ENCODE measurements at regions not wholly inside any gene's neighbourhood (a gene's known extent, or its start where the extent isn't known, plus 50 kb on each side); places are given as distances from the start of the nearest gene placed in this dataset.
A peak's percentile ranks its signal among the peaks of the same experiment; 100 is the strongest.

GRCh38 chr11:11076879-11077278 lies 219.0 kb upstream of the ZBED5 start:
- no peak for DNase-seq

- no peak for DNase-seq
Measured at GRCh38 chr11:11076276-11076675, 218.4 kb upstream of the ZBED5 start.

- DNase-seq, result no peak
Measured at GRCh38 chr11:11075515-11076171, 217.8 kb upstream of the ZBED5 start.

- no peak for DNase-seq
Measured at GRCh38 chr11:11074686-11075335, 217.0 kb upstream of the ZBED5 start.

GRCh38 chr11:11073996-11074395 lies 216.1 kb upstream of the ZBED5 start:
- DNase-seq, result no peak

- DNase-seq, result no peak
Measured at GRCh38 chr11:11072067-11072466, 214.2 kb upstream of the ZBED5 start.

- no peak for DNase-seq
Measured at GRCh38 chr11:11071486-11071885, 213.6 kb upstream of the ZBED5 start.

- no peak for DNase-seq
Measured at GRCh38 chr11:11070976-11071375, 213.1 kb upstream of the ZBED5 start.

- peak; percentile 74 for DNase-seq
Measured at GRCh38 chr11:11069841-11070835, 212.3 kb upstream of the ZBED5 start.

GRCh38 chr11:11068113-11068512 lies 210.3 kb upstream of the ZBED5 start:
- no peak for DNase-seq

- no peak for DNase-seq
Measured at GRCh38 chr11:11065396-11065795, 207.5 kb upstream of the ZBED5 start.

GRCh38 chr11:11057472-11057854 lies 199.6 kb upstream of the ZBED5 start:
- DNase-seq, result no peak

GRCh38 chr11:11056749-11057471 lies 199.1 kb upstream of the ZBED5 start:
- no peak for DNase-seq

- DNase-seq, result no peak
Measured at GRCh38 chr11:11056316-11056715, 198.5 kb upstream of the ZBED5 start.

GRCh38 chr11:11047851-11048610 lies 190.2 kb upstream of the ZBED5 start:
- DNase-seq, result no peak

GRCh38 chr11:11046781-11047180 lies 188.9 kb upstream of the ZBED5 start:
- DNase-seq, result no peak

- no peak for DNase-seq
Measured at GRCh38 chr11:11045156-11045930, 187.5 kb upstream of the ZBED5 start.

- no peak for DNase-seq
Measured at GRCh38 chr11:11044137-11044855, 186.4 kb upstream of the ZBED5 start.

- DNase-seq, result no peak
Measured at GRCh38 chr11:11043721-11044120, 185.9 kb upstream of the ZBED5 start.

Measured in muscle of arm (tissue), 1 donor.